ENCODE measurements at regions not wholly inside any gene's neighbourhood (a gene's known extent, or its start where the extent isn't known, plus 50 kb on each side); places are given as distances from the start of the nearest gene placed in this dataset.

GRCh38 chr12:73361156-73361863 lies 1089.1 kb downstream of the TRHDE start:
- no peak for TF ChIP-seq CTCF (IDR thresholded peaks at IDR 0.05; ENCODE audit: low read depth, low read length)
- no peak for TF ChIP-seq MAX (IDR thresholded peaks at IDR 0.05; ENCODE audit: low read depth, low read length)
- TF ChIP-seq POLR2A (IDR thresholded peaks at IDR 0.05; ENCODE audit: extremely low read depth, insufficient read length): no peak
